Body of pancreas (tissue), 4 donors: ENCODE measurements at regions not wholly inside any gene's neighbourhood (a gene's known extent, or its start where the extent isn't known, plus 50 kb on each side); places are given as distances from the start of the nearest gene placed in this dataset.

ENCODE experiments used
- CTCF ChIP-seq, 7 experiments: fragments of 450-650 bp in 4 of 7; fragments of 200-600 bp in 3 of 7; sonication (generic) in 3 of 7; IDR thresholded peaks; one replicate each; pipeline ENCODE4 v1.5.1; 2016 to 2019; ENCODE audit warnings: antibody characterized with exemption in 7 of 7
- POLR2A ChIP-seq, 3 donors: fragments of 450-650 bp; IDR thresholded peaks; one replicate each; pipeline ENCODE4 v1.6.1; 2016; ENCODE audit warnings: antibody characterized with exemption in 3 of 3, mild to moderate bottlenecking in 2 of 3

GRCh38 chrX:124836786-124837185, 482.9 kb upstream of the TEX13C start:
- TF ChIP-seq CTCF (IDR thresholded peaks at IDR 0.05) = no peak
- TF ChIP-seq POLR2A (IDR thresholded peaks at IDR 0.05) = no peak
